Colonic mucosa (tissue), 4 donors: ENCODE measurements at regions not wholly inside any gene's neighbourhood (a gene's known extent, or its start where the extent isn't known, plus 50 kb on each side); places are given as distances from the start of the nearest gene placed in this dataset.
"Not testable (repeated sequence)": the region's sequence is repeated elsewhere in the genome, so short reads cannot be mapped to it uniquely, and the experiment has no call there.

Source experiments
- DNase-seq: peaks from one replicate; pipeline ENCODE4 v3.0.0-alpha.2; 2020
- H3K27ac ChIP-seq: fragments of 200-600 bp; one replicate; pipeline ENCODE4 v1.8.0; 2021
- H3K27me3 ChIP-seq: fragments of 200-600 bp; one replicate; pipeline ENCODE4 v1.8.0; 2021
- H3K36me3 ChIP-seq: fragments of 200-600 bp; one replicate; pipeline ENCODE4 v1.8.0; 2021
- H3K4me1 ChIP-seq: fragments of 200-600 bp; one replicate; pipeline ENCODE4 v1.8.0; 2021; ENCODE audit warnings: mild to moderate bottlenecking
- H3K4me3 ChIP-seq: fragments of 200-600 bp; one replicate; pipeline ENCODE4 v1.8.0; 2021
- H3K9ac ChIP-seq, 2 donors: one replicate each; pipeline ENCODE4 v1.7.0; 2013; ENCODE audit warnings: control low read depth in 2 of 2, low read depth in 2 of 2, low read length in 2 of 2
- H3K9me3 ChIP-seq: fragments of 200-600 bp; one replicate; pipeline ENCODE4 v1.8.0; 2021
- intact Hi-C: fragments of 100-400 bp; cut with DNase I; formaldehyde crosslinking; loops from one replicate; pipeline ENCODE4 v1.14.1; 2022
- TF ChIP-seq, protein P1 (sequence below): fragments of 200-600 bp; IDR thresholded peaks from one replicate; pipeline ENCODE4 v1.8.0; 2022; ENCODE audit warnings: antibody characterized with exemption, mild to moderate bottlenecking
- donor health status: healthy.
- donor health status: DM: no; HTN: no; CAD: no.
- donor health status: DM: no; HTN: no; CAD: no.

DNA sequence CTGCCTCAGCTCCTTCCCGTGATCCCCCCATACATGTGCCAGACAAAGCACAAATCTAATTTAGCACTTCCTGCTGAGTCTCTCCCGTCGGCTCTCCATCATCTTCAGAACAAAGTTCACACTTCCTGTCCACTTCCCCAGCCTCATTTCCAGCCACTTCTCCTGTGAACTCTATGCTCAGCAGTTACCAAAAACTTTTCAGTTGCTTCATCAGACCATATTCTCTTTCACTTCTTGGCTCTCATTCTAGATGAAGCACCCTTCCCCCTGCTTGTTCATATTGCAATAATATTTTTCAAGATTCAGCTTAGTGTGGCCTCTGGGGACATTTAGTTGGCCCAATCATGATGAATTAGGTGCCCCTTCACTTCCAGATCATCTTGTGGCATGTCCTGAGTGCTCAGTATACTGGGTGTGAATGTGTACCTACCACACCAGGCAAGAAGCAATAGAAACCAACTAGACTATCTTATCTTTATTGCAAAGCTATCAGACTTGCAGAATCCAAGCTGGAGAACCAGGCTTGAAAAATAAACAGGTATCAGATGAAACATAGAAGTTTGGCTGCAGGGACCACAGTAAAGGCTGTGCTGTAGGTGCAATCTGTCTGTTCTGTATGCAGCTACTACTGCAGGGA lies 115.8 kb downstream of the NXPE2 start:
- intact Hi-C loops, result no loop called here
- TF ChIP-seq, protein P1, sequence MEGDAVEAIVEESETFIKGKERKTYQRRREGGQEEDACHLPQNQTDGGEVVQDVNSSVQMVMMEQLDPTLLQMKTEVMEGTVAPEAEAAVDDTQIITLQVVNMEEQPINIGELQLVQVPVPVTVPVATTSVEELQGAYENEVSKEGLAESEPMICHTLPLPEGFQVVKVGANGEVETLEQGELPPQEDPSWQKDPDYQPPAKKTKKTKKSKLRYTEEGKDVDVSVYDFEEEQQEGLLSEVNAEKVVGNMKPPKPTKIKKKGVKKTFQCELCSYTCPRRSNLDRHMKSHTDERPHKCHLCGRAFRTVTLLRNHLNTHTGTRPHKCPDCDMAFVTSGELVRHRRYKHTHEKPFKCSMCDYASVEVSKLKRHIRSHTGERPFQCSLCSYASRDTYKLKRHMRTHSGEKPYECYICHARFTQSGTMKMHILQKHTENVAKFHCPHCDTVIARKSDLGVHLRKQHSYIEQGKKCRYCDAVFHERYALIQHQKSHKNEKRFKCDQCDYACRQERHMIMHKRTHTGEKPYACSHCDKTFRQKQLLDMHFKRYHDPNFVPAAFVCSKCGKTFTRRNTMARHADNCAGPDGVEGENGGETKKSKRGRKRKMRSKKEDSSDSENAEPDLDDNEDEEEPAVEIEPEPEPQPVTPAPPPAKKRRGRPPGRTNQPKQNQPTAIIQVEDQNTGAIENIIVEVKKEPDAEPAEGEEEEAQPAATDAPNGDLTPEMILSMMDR, result no peak
- no peak for DNase-seq
- H3K27me3 ChIP-seq, result no peaks in the 10 kb centered on the region
- H3K36me3 ChIP-seq, result no peaks in the 10 kb centered on the region
- H3K4me3 ChIP-seq, result no peak overlapping the region
- no peaks in the 10 kb centered on the region for H3K9me3 ChIP-seq
- H3K27ac ChIP-seq, result no peak overlapping the region
- no peaks in the 10 kb centered on the region for H3K4me1 ChIP-seq
- H3K9ac ChIP-seq, result no peak overlapping the region

DNA sequence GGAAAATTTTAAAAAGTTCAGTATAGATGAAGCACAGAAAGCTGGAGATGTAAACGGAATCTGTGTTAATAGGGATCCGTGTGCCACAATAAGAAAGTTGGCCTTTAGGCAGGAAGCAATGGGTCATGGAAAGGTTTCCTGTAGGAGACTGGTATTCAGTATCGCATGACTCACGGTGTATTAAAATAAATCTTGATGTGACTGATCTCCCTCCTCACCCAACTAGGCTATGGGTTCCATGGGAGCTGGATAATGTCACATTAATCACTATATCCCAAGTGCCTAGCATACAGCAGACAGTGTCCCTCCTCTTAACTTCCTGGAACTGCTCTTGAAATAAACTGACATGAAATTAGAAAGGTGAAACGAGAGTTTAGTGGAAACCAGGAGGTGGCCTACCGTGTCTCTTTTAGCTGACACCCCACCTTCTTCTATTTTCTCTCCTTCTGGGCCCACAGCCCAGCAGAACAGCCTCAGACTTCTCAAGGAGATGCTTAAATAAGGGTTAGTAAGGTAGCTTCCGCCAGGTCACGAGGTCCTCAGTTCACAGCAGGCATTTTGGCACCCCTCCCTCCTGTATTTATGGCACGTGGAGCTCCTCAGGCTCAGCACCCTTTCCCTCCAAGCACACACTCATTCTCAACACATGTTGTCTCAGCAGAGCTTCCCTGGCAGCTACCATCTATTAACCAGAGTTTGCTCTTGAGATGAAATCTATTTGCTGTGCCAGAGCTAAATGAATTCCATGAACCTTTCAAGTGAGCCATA lies 118.8 kb downstream of the NXPE2 start:
- TF ChIP-seq, protein P1, result no peak
- Histone ChIP-seq H3K9me3 (no peaks in the 10 kb centered on the region), H3K27me3 (no peaks in the 10 kb centered on the region), H3K4me3 (no peak overlapping the region), H3K9ac (no peak overlapping the region), H3K27ac (no peak overlapping the region), H3K4me1 (no peaks in the 10 kb centered on the region), H3K36me3 (no peaks in the 10 kb centered on the region)
- intact Hi-C loops, result no loop called here
- DNase-seq, result no peak

DNA sequence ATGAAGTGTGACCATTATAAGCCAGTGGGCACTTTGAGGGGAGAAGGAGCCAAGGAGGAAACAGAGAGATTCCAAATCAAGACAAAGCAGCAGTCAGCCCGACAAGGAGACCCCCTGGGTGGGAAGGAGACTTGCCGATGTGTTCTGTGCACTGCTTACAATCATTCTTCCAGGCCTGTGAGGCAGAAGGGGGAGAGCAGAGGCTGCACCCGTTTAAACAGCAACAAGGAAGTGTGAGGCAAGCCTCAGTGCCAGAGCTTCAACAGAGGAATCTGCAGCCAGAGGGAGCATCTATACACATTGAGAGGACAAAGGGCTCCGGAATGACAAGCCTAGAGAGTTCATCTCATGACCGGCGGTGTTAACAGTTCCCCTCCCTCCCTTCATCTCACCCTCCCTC lies 121.1 kb downstream of the NXPE2 start:
- H3K27me3 ChIP-seq, result no peaks in the 10 kb centered on the region
- H3K4me1 ChIP-seq, result no peaks in the 10 kb centered on the region
- TF ChIP-seq, protein P1, result no peak
- H3K27ac ChIP-seq, result no peak overlapping the region
- no peak overlapping the region for H3K9ac ChIP-seq
- H3K4me3 ChIP-seq, result no peak overlapping the region
- no peaks in the 10 kb centered on the region for H3K36me3 ChIP-seq
- no peak for DNase-seq
- H3K9me3 ChIP-seq, result no peaks in the 10 kb centered on the region
- intact Hi-C loops, result no loop called here

DNA sequence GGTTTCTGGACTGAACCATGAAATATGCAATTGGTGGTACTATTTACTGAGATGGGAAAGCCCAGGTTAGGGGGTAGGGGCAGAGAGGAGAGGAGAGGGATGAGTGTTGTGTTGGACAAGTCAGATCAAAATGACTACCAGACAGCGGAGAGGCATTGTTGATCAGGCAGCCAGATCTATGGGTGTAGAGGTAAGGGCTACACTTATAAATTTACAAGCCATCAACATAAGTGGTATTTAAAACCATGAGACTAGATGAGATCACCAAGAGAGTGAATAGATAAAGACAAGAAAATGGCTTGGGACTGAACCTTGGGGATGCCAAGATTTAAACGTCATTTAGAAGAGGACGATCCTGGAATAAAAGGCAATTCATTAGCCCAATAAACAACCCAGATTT lies 123.4 kb downstream of the NXPE2 start:
- Histone ChIP-seq H3K9me3 (no peaks in the 10 kb centered on the region), H3K36me3 (no peaks in the 10 kb centered on the region), H3K4me1 (no peaks in the 10 kb centered on the region), H3K27me3 (no peaks in the 10 kb centered on the region), H3K4me3 (no peak overlapping the region), H3K27ac (no peak overlapping the region), H3K9ac (no peak overlapping the region)
- no peak for DNase-seq
- intact Hi-C loops, result no loop called here
- TF ChIP-seq, protein P1, result no peak

DNA sequence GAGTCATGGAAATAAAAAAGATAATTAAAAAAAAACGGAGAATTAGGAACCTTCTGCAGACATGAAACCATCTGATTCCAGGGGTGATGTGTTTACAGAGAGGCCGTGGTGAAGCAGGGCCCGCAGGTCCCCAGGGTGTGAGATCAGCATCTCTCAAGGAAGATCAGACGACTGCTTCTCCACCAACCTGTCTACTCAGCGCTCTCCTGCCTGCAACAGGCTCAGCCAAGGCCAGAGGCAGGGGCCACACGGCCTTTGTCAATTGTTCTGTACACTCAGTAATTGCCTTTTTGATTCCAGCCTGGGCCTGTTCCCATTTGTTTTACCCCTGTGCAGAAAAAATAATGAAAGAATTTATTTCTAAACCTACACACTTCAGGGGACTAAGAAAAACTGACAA lies 124.6 kb downstream of the NXPE2 start:
- H3K4me3 ChIP-seq, result no peak overlapping the region
- H3K27ac ChIP-seq, result no peak overlapping the region
- no peaks in the 10 kb centered on the region for H3K9me3 ChIP-seq
- no peaks in the 10 kb centered on the region for H3K36me3 ChIP-seq
- H3K4me1 ChIP-seq, result no peaks in the 10 kb centered on the region
- DNase-seq, result no peak
- TF ChIP-seq, protein P1, result no peak
- H3K27me3 ChIP-seq, result no peaks in the 10 kb centered on the region
- H3K9ac ChIP-seq, result no peak overlapping the region
- intact Hi-C loops, result no loop called here

DNA sequence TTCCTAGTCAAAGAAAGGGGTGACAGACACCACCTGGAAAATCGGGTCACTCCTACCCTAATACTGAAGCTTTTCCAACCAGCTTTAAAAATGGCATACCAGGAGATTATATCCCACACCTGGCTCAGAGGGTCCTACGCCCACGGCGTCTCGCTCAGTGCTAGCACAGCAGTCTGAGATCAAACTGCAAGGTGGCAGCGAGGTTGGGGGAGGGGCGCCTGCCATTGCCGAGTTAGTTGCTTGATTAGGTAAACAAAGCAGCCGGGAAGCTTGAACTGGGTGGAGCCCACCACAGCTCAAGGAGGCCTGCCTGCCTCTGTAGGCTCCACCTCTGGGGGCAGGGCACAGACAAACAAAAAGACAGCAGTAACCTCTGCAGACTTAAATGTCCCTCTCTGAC lies 127.1 kb downstream of the NXPE2 start:
- H3K36me3 ChIP-seq, H3K27me3 ChIP-seq, H3K9me3 ChIP-seq, H3K27ac ChIP-seq, H3K4me3 ChIP-seq, H3K9ac ChIP-seq, intact Hi-C loops, H3K4me1 ChIP-seq, DNase-seq: not testable (repeated sequence)
